Keratinocyte (primary cell): ENCODE measurements at regions not wholly inside any gene's neighbourhood (a gene's known extent, or its start where the extent isn't known, plus 50 kb on each side); places are given as distances from the start of the nearest gene placed in this dataset.

Experiments
- DNase-seq: peaks from one replicate; pipeline ENCODE4 v3.0.0-alpha.2; 2011; ENCODE audit warnings: low read depth, missing footprints, low spot score
- FAIRE-seq: peaks from 2 replicates; lab custom pipeline; 2011; peaks lifted over from hg19 to GRCh38; lab: Jason Lieb, UNC
- H2AFZ ChIP-seq: 2 replicates; pipeline ENCODE4 v1.6.0; 2012; ENCODE audit warnings: low read length, control low read depth, inconsistent platforms; ENCODE audit not compliant: control insufficient read depth
- H3K27ac ChIP-seq: 2 replicates; pipeline ENCODE4 v1.5.1; 2011; ENCODE audit warnings: low read length; ENCODE audit not compliant: control insufficient read depth, insufficient read depth
- H3K27me3 ChIP-seq: 3 replicates; pipeline ENCODE4 v1.6.0; 2011; ENCODE audit warnings: low read length; ENCODE audit not compliant: control insufficient read depth, insufficient read depth; ENCODE audit errors: extremely low read depth
- H3K36me3 ChIP-seq, 2 experiments: 2 replicates in 1 of 2; 3 replicates in 1 of 2; pipeline ENCODE4 v1.5.1; 2011; ENCODE audit warnings: low read length in 2 of 2, mild to moderate bottlenecking in 1 of 2; ENCODE audit not compliant: control insufficient read depth in 2 of 2, insufficient read depth in 2 of 2; ENCODE audit errors: extremely low read depth in 1 of 2
- H3K4me1 ChIP-seq: 3 replicates; pipeline ENCODE4 v1.5.1; 2011; ENCODE audit warnings: low read length; ENCODE audit not compliant: control insufficient read depth, insufficient read depth; ENCODE audit errors: extremely low read depth
- H3K4me2 ChIP-seq: 3 replicates; pipeline ENCODE4 v1.6.0; 2011; ENCODE audit warnings: low read depth, low read length; ENCODE audit not compliant: control insufficient read depth, insufficient read depth; ENCODE audit errors: extremely low read depth
- H3K4me3 ChIP-seq, 3 experiments: fragments of 200-600 bp in 1 of 3; sonication (generic) in 1 of 3; 2 replicates in 2 of 3; 3 replicates in 1 of 3; pipeline ENCODE4 v1.5.1; 2011 to 2016; ENCODE audit warnings: low read length in 3 of 3, mild to moderate bottlenecking in 3 of 3, control low read depth in 2 of 3, inconsistent platforms in 1 of 3, low read depth in 1 of 3, mixed read lengths in 1 of 3, mixed run types in 1 of 3, moderate library complexity in 1 of 3; ENCODE audit not compliant: control insufficient read depth in 2 of 3, insufficient read depth in 2 of 3; ENCODE audit errors: extremely low read depth in 1 of 3
- H3K79me2 ChIP-seq: 2 replicates; pipeline ENCODE4 v1.6.0; 2012; ENCODE audit warnings: low read length; ENCODE audit not compliant: control insufficient read depth, insufficient read depth
- H3K9ac ChIP-seq: 3 replicates; pipeline ENCODE4 v1.6.0; 2011; ENCODE audit warnings: low read length; ENCODE audit not compliant: control insufficient read depth, insufficient read depth; ENCODE audit errors: extremely low read depth
- H3K9me1 ChIP-seq: 3 replicates; pipeline ENCODE4 v1.6.0; 2011; ENCODE audit warnings: low read length; ENCODE audit not compliant: control insufficient read depth, insufficient read depth; ENCODE audit errors: extremely low read depth
- H3K9me3 ChIP-seq: 2 replicates; pipeline ENCODE4 v1.5.1; 2012; ENCODE audit warnings: low read depth, low read length; ENCODE audit not compliant: control insufficient read depth
- H4K20me1 ChIP-seq: 3 replicates; pipeline ENCODE4 v1.6.0; 2011; ENCODE audit warnings: low read length; ENCODE audit not compliant: control insufficient read depth, insufficient read depth; ENCODE audit errors: extremely low read depth
- EZH2 ChIP-seq: IDR thresholded peaks from one replicate; pipeline ENCODE4 v1.6.1; 2012; ENCODE audit warnings: inconsistent platforms, mild to moderate bottlenecking, low read length, moderate library complexity
- dilution Hi-C: fragments of 300-500 bp; cut with MboI; formaldehyde crosslinking; loops from one replicate; pipeline ENCODE4 v1.7.0; 2020; ENCODE audit warnings: low sequenced_read_pairs; ENCODE audit not compliant: extremely low pct_ligation_motif_present
- TF ChIP-seq, protein P1 (sequence below), 3 experiments: IDR thresholded peaks in 1 of 3; conservative IDR thresholded peaks in 1 of 3; optimal IDR thresholded peaks in 1 of 3; 2 replicates in 2 of 3; 3 replicates in 1 of 3; pipeline versions ENCODE3 to v1.5.1; 2011; ENCODE audit warnings: low read length in 3 of 3, mild to moderate bottlenecking in 3 of 3, moderate library complexity in 2 of 3, control low read depth in 1 of 3, inconsistent platforms in 1 of 3; ENCODE audit not compliant: insufficient read depth in 2 of 3; ENCODE audit errors: extremely low read depth in 1 of 3

DNA sequence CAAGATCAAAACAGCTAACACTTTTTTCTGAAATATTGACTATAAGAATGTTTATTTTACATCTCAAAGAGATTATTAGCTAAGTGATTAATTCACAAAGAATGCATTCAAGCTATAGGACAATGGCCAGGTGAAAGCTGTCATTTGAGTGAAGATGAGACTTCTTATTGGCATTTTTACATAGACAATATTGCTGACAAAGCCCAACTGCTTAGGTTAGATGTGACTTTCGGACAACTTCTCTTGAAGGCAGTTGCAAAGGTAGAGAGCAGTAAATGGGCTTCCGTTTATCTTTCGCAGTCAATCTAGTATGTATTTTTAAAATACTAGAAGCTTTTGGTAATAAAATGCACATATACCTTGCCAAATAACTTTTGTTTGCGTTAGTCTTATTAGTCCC, 1041.3 kb downstream of the AMY1C start:
- no peaks in the 10 kb centered on the region for H3K36me3 ChIP-seq
- H3K79me2 ChIP-seq, result no peaks in the 10 kb centered on the region
- H3K9ac ChIP-seq, result no peak overlapping the region
- H4K20me1 ChIP-seq, result no peaks in the 10 kb centered on the region
- FAIRE-seq, result no peak
- H2AFZ ChIP-seq, result no peak overlapping the region
- H3K4me3 ChIP-seq, result no peak overlapping the region
- H3K4me2 ChIP-seq, result no peak overlapping the region
- H3K9me3 ChIP-seq, result peaks cover 3% of the 10 kb centered on the region
- no peak for DNase-seq
- no peaks in the 10 kb centered on the region for H3K9me1 ChIP-seq
- no peaks in the 10 kb centered on the region for H3K27me3 ChIP-seq
- dilution Hi-C loops, result no loop called here
- H3K4me1 ChIP-seq, result no peaks in the 10 kb centered on the region
- no peak overlapping the region for H3K27ac ChIP-seq
- TF ChIP-seq EZH2, result no peak
- TF ChIP-seq, protein P1, sequence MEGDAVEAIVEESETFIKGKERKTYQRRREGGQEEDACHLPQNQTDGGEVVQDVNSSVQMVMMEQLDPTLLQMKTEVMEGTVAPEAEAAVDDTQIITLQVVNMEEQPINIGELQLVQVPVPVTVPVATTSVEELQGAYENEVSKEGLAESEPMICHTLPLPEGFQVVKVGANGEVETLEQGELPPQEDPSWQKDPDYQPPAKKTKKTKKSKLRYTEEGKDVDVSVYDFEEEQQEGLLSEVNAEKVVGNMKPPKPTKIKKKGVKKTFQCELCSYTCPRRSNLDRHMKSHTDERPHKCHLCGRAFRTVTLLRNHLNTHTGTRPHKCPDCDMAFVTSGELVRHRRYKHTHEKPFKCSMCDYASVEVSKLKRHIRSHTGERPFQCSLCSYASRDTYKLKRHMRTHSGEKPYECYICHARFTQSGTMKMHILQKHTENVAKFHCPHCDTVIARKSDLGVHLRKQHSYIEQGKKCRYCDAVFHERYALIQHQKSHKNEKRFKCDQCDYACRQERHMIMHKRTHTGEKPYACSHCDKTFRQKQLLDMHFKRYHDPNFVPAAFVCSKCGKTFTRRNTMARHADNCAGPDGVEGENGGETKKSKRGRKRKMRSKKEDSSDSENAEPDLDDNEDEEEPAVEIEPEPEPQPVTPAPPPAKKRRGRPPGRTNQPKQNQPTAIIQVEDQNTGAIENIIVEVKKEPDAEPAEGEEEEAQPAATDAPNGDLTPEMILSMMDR (optimal IDR thresholded peaks at IDR 0.05 in 1 of 3, IDR thresholded peaks at IDR 0.05 in 1 of 3, conservative IDR thresholded peaks at IDR 0.05 in 1 of 3; ENCODE audit: extremely low read depth in 1 of 3, insufficient read depth in 2 of 3, low read length in 3 of 3), result no peak

DNA sequence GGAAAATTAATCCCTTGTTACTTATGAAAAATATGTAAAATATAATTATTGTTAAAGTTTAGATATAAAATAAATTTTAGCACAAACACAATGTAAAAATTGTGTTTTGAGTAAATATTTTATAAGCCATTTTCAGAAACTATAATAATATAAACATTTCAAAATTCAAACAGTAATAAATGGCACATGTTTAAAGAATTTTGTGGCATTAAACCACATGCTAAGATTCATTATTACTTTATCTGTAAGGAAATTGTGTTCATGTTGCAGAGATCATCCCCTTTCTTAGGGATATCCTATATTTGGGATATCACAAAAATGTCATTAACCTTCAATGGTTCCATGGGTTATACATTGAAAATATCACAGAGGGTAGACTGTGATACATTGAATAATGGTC, 1044.3 kb downstream of the AMY1C start:
- TF ChIP-seq EZH2, result no peak
- TF ChIP-seq, protein P1 (optimal IDR thresholded peaks at IDR 0.05 in 1 of 3, IDR thresholded peaks at IDR 0.05 in 1 of 3, conservative IDR thresholded peaks at IDR 0.05 in 1 of 3; ENCODE audit: extremely low read depth in 1 of 3, insufficient read depth in 2 of 3, low read length in 3 of 3), result no peak
- no peaks in the 10 kb centered on the region for H3K27me3 ChIP-seq
- no peaks in the 10 kb centered on the region for H3K4me1 ChIP-seq
- dilution Hi-C loops, result no loop called here
- DNase-seq (no peak), FAIRE-seq (no peak)
- H3K9me3 ChIP-seq, result no peaks in the 10 kb centered on the region
- no peak overlapping the region for H3K4me3 ChIP-seq
- no peaks in the 10 kb centered on the region for H3K36me3 ChIP-seq
- no peak overlapping the region for H3K27ac ChIP-seq
- H3K9me1 ChIP-seq, result no peaks in the 10 kb centered on the region
- no peaks in the 10 kb centered on the region for H3K79me2 ChIP-seq
- no peak overlapping the region for H2AFZ ChIP-seq
- H3K9ac ChIP-seq, result no peak overlapping the region
- no peak overlapping the region for H3K4me2 ChIP-seq
- no peaks in the 10 kb centered on the region for H4K20me1 ChIP-seq
